ENCODE measurements at regions not wholly inside any gene's neighbourhood (a gene's known extent, or its start where the extent isn't known, plus 50 kb on each side); places are given as distances from the start of the nearest gene placed in this dataset.

- no peak for TF ChIP-seq CTCF (IDR thresholded peaks at IDR 0.05)
- TF ChIP-seq POLR2A (IDR thresholded peaks at IDR 0.05) = no peak
- DNase-seq = no peak
- Histone ChIP-seq H3K27me3 (no peaks in the 10 kb centered on the region), H3K4me1 (replicated peaks in 1 of 2) (no peaks in the 10 kb centered on the region), H3K27ac (no peak overlapping the region), H3K4me3 (no peak overlapping the region), H3K36me3 (replicated peaks in 1 of 2) (no peaks in the 10 kb centered on the region), H3K9me3 (replicated peaks in 1 of 3) (no peaks in the 10 kb centered on the region)
- intact Hi-C loops (cut with DNase I) = no loop called here
- 70 to 80% (median 71%) methylated on average over 6 of the region's 6 CpGs for WGBS, 4 donors
Measured at GRCh38 chr3:153762411-153763235, 358.6 kb upstream of the ARHGEF26 start.

- Histone ChIP-seq H3K9me3 (replicated peaks in 1 of 3) (no peaks in the 10 kb centered on the region), H3K27ac (no peak overlapping the region), H3K36me3 (replicated peaks in 1 of 2) (no peaks in the 10 kb centered on the region), H3K4me1 (replicated peaks in 1 of 2) (no peaks in the 10 kb centered on the region), H3K27me3 (no peaks in the 10 kb centered on the region), H3K4me3 (no peak overlapping the region)
- no peak for DNase-seq
- intact Hi-C loops (cut with DNase I) = loop anchor here in 1 of 2 donors (5.0 kb wide), 1 partner anchor 726 kb away; no protein-coding TSS in a partner anchor
- no peak for TF ChIP-seq POLR2A (IDR thresholded peaks at IDR 0.05)
- TF ChIP-seq CTCF (IDR thresholded peaks at IDR 0.05) = no peak
- WGBS, 4 donors = 74 to 86% (median 80%) methylated on average over 8 to 9 of the region's 9 CpGs
Measured at GRCh38 chr3:153767601-153768560, 353.3 kb upstream of the ARHGEF26 start.

- WGBS, 4 donors = 33 to 54% (median 45%) methylated on average over 3 to 5 of the region's 5 CpGs
- H3K27me3 ChIP-seq = no peaks in the 10 kb centered on the region
- H3K36me3 ChIP-seq (replicated peaks in 1 of 2) = no peaks in the 10 kb centered on the region
- no peaks in the 10 kb centered on the region for H3K4me1 ChIP-seq (replicated peaks in 1 of 2)
- no peaks in the 10 kb centered on the region for H3K9me3 ChIP-seq (replicated peaks in 1 of 3)
- no peak overlapping the region for H3K4me3 ChIP-seq
- intact Hi-C loops (cut with DNase I) = loop anchor here in 1 of 2 donors (5.0 kb wide), 1 partner anchor 727 kb away; no protein-coding TSS in a partner anchor
- peak in 6 of 7 donors; percentile 20 to 59 (median 34) for DNase-seq
- TF ChIP-seq CTCF (IDR thresholded peaks at IDR 0.05) (peak; percentile 51 to 75 (median 70)), POLR2A (IDR thresholded peaks at IDR 0.05) (no peak)
- H3K27ac ChIP-seq = no peak overlapping the region
Measured at GRCh38 chr3:153768561-153769469, 352.4 kb upstream of the ARHGEF26 start.

All from adrenal gland (tissue), 9 donors.